ENCODE measurements at regions not wholly inside any gene's neighbourhood (a gene's known extent, or its start where the extent isn't known, plus 50 kb on each side); places are given as distances from the start of the nearest gene placed in this dataset.

DNA sequence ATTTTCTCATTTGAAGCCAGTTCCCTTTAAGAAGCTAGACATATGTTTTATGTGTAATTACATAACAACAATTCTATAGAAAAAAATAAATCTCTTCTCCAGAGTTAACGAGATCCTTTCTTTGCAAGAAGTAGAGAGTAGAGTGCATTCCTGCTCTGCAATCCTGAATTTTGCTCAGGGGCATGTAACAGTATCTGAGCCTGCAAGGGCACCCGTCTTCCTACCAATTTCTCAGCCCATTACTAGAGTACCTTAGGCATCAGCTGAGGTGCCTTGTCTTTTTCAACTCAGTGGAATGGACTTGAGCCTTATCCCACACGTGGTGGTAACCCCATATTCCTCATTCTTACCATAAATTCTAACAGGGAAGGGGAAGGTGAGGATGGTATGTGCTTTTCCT lies 205.9 kb downstream of the IKZF2 start:
- no peak for DNase-seq

GRCh38 chr2:212943351-212943750 lies 208.1 kb downstream of the IKZF2 start:
- DNase-seq = no peak

- DNase-seq = no peak
These were observed 210.1 kb downstream of the IKZF2 start for GRCh38 chr2:212941361-212941760.

- no peak for DNase-seq
These were observed 210.6 kb downstream of the IKZF2 start for GRCh38 chr2:212940816-212941215.

- no peak for DNase-seq
These were observed 211.5 kb downstream of the IKZF2 start for GRCh38 chr2:212939777-212940531.

DNA sequence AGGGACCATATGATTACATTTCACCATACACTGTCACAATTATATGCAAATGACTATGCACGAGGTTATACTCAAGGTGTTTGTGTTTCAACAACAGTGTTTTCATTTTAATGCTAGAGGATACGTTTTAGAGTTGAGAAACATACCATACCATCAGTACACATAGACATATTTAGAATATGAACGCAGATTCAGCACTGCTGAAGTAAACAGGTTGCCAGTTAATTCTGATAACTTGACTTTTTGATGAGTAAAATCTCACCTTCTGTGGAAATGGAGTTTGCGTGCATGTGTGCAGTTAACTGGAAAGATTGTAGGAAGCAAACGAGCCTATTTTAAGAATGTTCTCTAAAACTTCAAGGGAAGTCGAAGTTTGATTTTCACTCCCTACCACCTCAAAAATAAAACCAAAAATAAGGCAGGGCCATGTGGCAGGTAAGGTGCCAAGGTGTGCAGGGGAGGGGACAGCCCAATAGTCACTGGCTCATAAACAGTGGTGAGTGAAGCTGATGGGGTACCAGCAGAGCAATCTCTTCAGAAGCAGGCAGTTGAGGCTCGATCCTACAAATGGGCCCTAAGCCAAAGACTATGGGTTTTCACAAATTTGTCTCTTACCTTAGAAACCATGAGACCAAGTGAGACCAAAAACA lies 213.1 kb downstream of the IKZF2 start:
- DNase-seq = no peak

DNA sequence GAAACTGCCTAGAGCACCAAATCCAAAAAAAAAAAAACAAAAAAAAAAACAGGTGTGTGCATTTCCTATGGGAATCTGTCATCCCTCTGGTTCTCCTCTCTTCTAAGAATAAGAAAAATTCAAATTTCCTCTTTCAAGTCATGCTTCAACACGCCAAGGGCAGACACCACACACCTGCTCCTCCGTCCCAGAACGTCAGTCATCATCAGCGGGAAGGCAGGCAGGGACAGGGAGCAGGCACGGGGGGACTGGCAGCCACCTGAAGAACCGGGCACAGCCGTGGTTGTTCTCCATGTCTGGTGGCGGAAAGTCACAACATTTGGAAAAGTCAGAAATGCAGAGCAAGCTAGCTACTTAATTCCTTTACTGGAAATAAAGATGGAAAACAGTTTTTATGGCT lies 214.8 kb downstream of the IKZF2 start:
- DNase-seq = no peak

DNA sequence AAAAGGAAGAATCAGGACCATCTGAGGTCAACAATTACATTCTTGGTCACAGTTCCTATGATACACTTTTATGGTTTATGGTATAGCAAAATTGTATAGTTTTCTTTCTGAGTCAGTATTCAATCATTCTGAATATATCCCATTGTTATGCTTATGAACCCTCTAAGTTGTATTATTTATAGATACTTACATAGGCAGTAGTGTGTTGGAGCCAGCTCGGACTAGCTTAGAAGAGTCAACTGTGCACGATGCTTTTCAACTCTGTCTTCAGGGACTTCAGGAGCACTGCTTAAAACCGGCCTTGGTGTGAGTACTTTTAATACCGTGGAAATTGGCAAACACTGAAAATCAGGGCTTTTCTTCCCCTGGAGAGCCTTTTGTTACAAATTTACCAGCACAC lies 215.7 kb downstream of the IKZF2 start:
- no peak for DNase-seq

GRCh38 chr2:212931271-212931670 lies 220.1 kb downstream of the IKZF2 start:
- no peak for DNase-seq

DNA sequence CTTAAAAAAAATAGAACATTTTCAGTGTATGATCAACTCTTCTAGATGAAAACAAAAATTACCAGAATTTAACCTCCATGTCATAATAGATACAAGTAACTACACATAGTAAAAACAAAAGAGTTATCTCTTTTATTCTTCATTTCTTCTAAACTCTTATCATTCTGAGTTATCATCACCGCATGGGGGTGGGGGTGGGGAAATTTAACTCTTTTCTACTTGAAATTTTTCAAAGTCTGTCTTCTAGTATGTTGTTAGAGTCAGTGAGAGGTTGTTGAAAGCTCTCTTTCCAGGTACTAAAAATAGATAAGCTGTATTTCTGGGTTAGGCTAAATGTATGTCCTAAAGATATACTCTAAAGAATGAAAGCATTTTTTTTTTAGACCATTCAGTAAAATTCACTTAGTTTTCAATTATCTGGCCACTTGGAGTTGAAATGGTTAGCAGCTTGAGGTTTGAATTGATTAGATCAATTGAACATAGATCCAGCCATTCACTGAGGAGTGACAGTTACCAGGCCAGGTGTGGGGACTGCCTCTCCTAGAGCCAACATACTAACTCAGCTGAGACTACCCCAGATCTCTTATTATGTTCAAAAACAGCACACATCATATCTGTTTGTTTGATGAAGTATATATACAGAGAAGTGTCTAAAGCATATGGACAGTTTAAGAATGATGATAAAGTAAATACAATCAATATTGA lies 220.7 kb downstream of the IKZF2 start:
- no peak for DNase-seq

GRCh38 chr2:212929971-212930370 lies 221.4 kb downstream of the IKZF2 start:
- no peak for DNase-seq

DNA sequence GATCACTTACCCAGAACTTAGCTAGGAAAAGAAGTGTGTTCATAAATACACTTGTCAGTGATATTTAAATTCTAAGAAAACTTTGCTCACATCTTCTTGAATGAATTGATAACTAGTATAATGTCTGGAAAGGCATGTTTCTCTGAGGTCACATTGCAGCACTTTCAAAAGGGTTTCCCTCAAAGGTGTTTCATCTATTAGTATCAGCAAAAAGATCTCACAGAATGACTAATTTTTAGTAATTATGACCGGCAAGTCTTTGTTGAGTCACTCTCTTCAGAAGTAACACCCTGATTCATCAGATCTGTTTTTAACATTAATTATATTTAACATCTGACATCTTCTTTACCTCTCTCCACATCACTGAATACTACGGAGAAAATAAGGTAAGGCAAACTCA lies 222.3 kb downstream of the IKZF2 start:
- no peak for DNase-seq

DNA sequence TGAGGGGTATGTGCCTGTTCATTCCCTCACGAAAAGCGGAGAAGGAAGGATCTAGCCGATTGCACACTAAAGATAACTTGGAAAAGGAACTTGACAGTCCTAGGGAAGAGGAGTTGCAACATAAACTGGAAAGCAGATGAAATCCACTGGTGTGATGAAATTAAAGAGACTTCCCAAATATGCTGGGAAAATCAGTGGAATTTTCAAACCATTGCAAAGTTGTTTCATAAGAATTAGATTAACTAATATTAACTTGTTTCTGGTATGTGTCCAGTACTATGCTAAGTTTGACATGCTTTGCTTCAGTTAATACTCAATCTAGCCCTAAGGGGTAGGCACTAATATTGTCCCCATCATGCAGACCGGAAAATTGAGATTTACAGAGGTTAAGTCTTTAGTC lies 222.7 kb downstream of the IKZF2 start:
- DNase-seq = no peak

DNA sequence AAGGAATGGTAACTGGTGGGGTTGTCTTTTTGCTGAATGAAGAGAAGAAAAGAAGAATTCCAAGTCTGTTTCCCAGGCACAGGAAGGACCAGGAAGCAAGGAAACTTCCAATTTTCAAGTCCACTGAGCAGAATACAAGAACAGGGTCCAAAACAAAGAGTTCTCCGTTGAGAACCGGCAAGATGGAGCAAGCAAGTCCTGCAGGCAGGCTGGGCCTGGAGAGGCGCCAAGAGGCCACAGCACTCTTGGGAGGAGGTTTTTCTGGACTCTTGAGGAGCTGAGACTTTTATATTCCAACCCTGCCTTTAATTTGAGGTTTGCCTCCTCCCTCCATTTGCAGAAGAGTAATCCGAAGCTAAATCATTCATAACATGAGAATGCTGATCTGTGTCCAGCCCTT lies 224.5 kb downstream of the IKZF2 start:
- no peak for DNase-seq

DNA sequence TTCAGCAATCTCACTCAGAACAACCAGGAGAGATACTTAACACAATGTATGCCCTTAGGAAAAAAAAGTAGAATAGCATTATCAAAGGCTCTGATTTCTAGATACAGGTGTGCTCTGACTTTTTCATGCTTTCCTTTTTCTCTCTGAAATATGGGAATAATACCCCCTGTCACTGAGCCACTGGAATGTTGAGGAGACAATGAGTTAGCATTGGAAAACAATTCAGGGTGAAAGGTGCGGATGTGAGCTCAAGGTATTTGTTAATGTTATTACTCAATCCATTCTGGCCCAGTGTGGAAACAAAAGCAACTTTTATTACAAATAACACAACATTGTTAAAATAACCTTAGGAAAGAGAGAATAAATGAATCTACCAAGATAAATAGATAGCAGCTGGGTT lies 228.0 kb downstream of the IKZF2 start:
- no peak for DNase-seq

DNA sequence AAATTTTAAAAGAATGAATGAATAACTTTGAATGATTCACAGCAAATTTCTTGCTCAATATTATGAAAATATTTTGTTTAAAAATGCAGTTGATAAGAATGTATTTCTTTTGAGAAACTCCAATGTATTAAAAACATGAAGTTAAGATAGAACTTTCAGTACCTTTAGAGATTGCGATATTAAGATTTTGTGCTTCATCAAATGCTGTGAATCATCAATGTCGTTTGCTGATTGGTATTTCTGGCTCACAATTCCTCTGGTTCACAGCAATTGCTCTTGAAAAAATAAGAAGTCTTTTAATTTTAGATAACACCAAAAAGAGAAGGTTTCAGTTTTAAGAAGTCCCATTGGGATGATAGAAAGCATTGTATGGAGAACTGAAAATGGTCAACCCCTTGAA lies 228.7 kb downstream of the IKZF2 start:
- no peak for DNase-seq

DNA sequence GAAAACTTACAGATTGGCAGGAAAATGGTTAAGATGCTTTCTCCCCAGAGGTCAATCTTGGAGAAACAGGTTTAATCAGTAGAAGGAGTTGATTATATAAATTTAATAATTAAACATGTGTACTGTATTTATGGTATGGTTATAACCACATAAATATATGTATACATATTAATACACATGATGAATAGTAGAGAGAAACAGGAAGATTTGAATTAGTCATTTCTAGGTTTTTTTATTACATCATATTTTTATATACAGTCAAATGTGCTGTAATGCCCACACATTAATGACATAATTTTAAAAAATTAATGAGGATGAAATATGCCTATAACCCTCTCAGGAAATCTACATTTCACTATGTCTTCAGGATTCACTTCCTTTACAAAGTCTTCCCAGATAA lies 229.7 kb downstream of the IKZF2 start:
- DNase-seq = no peak

DNA sequence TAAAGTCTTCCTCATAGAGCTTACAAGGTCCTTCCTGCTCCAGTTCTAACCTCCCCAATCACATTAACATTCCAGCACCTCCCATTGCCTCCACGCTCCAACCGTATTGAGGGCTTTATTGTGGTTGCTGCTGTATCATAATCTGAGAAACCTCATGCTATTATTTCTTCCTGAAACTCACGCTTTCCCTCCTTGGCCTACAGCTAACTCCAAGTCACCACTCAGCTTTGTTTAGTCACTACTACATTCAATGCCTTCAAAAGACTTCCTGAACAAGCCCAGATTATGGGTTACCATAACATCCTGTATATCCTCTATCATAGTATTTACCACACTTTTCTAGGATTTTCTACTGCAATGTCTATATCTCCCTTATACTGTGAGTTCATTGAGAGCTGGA lies 230.4 kb downstream of the IKZF2 start:
- DNase-seq = no peak

- DNase-seq = no peak
These were observed 232.2 kb downstream of the IKZF2 start for GRCh38 chr2:212919238-212919637.

DNA sequence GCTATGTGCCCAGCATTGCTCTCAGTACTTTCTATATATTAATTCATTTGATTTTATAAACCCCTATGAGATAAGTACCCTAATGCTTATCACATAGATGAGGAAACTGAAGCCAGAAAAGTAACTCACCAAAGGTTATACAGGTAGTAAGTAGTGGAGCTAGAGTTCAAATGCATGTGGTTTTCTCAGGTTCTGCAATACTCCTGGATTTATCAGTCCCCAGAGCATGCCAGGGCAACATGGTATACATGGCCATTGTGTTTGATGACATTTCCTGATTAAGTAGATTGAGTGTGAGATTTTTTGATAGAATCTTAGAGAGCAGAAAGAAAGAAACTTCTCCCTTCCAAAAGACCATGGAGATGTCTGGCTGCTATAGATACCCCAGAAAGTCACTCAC lies 233.1 kb downstream of the IKZF2 start:
- DNase-seq = no peak

GRCh38 chr2:212915121-212915782 lies 236.2 kb downstream of the IKZF2 start:
- DNase-seq = no peak

GRCh38 chr2:212914392-212914791 lies 237.0 kb downstream of the IKZF2 start:
- no peak for DNase-seq

DNA sequence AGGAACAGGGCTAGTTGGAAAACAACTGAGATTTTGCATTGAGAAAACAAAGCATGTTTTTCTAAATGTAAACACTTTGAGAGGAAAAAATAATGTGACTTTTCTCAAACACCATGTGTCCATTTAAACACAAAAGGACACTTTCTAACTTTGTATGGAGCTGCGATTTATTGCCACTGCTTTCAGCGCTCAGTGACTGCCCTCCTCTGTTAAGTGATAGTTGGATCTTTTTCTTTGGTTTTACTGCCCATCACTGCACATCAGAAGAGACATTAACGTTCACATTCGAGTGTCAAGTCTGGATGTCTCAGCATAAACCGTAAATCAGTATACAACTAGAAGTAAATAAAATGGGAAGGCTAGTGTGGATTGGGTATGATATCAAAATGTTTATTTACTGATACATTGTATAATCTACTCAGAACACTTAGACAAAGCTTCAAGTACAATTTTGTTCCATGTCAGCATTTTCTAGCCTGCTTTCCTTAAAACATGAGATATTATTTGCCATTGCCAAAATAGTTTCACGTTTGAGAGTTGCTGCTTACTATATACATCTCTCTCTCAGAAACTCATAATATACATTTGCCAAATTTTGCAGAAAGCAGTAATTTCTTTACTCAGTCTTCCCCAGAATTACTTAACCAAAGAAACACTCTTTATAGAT lies 237.6 kb downstream of the IKZF2 start:
- no peak for DNase-seq

Measured in central memory CD4-positive, alpha-beta T cell (primary cell).